ENCODE measurements at regions not wholly inside any gene's neighbourhood (a gene's known extent, or its start where the extent isn't known, plus 50 kb on each side); places are given as distances from the start of the nearest gene placed in this dataset.

GRCh38 chr19:29475469-29475868 is 50.3 kb upstream of the VSTM2B start:
- no peak for ATAC-seq

More at GRCh38 chr19:29475469-29475868, 50.3 kb upstream of the VSTM2B start:
- intact Hi-C loops (cut with DNase I; ENCODE audit: low total_unique reads) (no loop called here), in situ Hi-C loops (cut with MboI; ENCODE audit: low sequenced_read_pairs in 4 of 4) (no loop called here)
- Histone ChIP-seq H3K27ac (no peak overlapping the region), H3K36me3 (no peaks in the 10 kb centered on the region), H3K9me3 (no peaks in the 10 kb centered on the region), H3K4me1 (no peaks in the 10 kb centered on the region), H3K27me3 (peaks cover 0 to 4% (median 0%) of the 10 kb centered on the region in 3 donors), H3K4me3 (no peak overlapping the region)
- DNase-seq = no peak
- TF ChIP-seq POLR2A (IDR thresholded peaks at IDR 0.05) (no peak), CTCF (IDR thresholded peaks at IDR 0.05 in 4 of 5, conservative IDR thresholded peaks at IDR 0.05 in 1 of 5) (no peak)

Data from gastrocnemius medialis (tissue), 4 donors.